GM20000 (cell line): ENCODE measurements at regions not wholly inside any gene's neighbourhood (a gene's known extent, or its start where the extent isn't known, plus 50 kb on each side); places are given as distances from the start of the nearest gene placed in this dataset.

Experiments
- DNase-seq: peaks from one replicate; pipeline ENCODE4 v3.0.0; 2012; ENCODE audit warnings: low spot score
- TF ChIP-seq, protein P1 (sequence below): IDR thresholded peaks from 2 replicates; pipeline ENCODE4 v1.5.1; 2012; ENCODE audit warnings: mild to moderate bottlenecking, control low read depth; ENCODE audit errors: extremely low read depth, missing control alignments

DNA sequence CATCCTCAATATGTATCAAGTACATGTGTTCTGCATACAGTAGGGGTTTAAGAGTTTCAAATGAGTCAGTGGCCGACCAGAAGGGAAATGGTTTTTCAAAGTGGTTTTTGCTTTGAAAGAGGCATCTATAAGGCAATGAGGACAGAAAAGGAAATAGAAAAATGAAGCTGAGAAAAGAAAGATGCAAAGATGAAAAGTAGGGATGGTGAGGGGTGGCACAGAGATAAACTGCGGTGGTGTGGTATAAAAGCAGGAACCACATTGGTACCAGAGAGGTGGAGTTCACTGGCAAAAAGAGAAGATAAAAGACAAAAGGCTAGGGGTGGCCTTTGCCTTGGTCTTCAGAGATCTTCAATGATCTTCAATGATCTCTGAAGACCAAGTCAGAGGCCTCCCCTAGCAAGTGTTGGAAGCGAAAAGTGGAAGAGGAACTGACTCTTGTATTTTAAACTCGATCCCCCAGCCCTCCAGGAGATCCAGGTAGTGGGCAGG is 144.0 kb upstream of the KRR1 start:
- TF ChIP-seq, protein P1, sequence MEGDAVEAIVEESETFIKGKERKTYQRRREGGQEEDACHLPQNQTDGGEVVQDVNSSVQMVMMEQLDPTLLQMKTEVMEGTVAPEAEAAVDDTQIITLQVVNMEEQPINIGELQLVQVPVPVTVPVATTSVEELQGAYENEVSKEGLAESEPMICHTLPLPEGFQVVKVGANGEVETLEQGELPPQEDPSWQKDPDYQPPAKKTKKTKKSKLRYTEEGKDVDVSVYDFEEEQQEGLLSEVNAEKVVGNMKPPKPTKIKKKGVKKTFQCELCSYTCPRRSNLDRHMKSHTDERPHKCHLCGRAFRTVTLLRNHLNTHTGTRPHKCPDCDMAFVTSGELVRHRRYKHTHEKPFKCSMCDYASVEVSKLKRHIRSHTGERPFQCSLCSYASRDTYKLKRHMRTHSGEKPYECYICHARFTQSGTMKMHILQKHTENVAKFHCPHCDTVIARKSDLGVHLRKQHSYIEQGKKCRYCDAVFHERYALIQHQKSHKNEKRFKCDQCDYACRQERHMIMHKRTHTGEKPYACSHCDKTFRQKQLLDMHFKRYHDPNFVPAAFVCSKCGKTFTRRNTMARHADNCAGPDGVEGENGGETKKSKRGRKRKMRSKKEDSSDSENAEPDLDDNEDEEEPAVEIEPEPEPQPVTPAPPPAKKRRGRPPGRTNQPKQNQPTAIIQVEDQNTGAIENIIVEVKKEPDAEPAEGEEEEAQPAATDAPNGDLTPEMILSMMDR: no peak
- peak; percentile 5 for DNase-seq

GRCh38 chr12:75651342-75651695 is 139.9 kb upstream of the KRR1 start:
- TF ChIP-seq, protein P1: no peak
- DNase-seq: no peak

DNA sequence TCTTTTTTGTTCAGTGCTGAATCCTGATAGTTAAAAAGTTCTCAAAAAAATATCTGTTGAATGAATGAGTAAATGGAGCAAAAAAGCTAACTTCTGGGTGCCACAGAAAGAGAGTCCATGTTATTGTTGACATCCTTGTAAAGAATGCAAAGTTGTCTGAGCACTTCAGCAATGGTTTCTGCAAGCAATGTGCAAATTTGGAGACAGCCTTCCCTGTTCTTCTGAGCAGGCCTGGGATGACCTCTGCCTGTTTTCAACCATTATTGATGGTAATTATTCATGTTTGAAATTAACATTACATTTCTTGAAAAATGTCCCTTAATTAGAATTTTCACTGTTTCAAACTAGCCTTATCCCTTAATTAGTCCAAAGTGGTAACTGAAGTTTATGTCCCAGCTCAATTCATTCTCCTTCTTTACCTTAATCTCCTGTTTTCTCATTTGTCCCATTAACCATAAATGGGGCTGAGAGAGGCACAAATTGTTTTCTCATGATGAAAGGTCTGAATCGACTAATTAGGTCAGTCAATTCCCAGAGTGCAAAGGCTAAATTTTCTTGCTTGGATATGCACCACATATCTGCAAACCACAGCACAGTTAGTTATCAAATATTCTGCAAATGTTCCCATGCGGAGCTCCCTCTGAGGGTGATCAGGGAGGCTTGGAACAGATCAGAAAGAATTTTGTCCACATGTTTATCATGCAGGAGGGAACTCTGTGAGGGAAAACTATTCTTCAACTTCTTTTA is 139.4 kb upstream of the KRR1 start:
- no peak for DNase-seq
- TF ChIP-seq, protein P1: no peak

DNA sequence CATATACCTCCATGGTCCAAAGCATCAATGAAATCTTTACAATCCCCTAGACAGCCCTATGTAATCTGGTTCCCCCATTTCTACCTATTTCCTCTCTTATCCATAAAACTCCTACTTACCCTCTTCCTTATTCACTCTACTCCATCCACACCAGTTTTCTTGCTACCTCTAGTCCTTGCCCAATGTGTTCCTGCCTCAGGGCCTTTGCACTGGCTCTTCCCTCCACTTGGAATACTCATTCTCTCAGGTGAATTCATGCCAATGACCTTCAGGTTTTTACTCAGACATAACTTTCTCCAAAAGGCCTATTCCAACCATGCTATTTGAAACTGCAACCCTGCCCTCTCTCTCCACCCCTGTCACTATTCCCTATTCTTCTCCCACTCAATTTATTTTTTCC is 138.7 kb upstream of the KRR1 start:
- TF ChIP-seq, protein P1: no peak
- no peak for DNase-seq

DNA sequence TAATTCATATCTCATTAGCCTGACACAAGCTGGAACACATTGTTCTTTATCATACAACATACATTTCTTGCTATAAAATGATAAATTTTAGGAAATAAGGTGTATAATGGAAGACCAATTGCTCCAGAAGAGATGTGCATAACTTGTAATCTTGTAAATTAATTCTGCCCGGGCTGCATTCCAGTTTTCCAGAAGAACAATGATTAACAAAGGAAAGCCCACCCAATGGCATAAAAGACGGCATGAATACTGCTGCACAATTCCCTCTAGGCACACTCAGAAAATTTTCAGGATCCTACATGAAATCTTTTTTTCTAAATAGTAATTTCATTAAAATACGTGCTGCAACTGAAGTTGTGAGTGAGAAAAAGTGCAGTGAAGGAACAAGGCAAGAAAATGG is 137.4 kb upstream of the KRR1 start:
- DNase-seq: no peak

GRCh38 chr12:75646329-75647210 is 135.2 kb upstream of the KRR1 start:
- TF ChIP-seq, protein P1: no peak
- no peak for DNase-seq

More for the DNA sequence above, 137.4 kb upstream of the KRR1 start:
- TF ChIP-seq, protein P1: no peak
